Spleen (tissue), 7 donors: ENCODE measurements at regions not wholly inside any gene's neighbourhood (a gene's known extent, or its start where the extent isn't known, plus 50 kb on each side); places are given as distances from the start of the nearest gene placed in this dataset.
"Not testable (repeated sequence)": the region's sequence is repeated elsewhere in the genome, so short reads cannot be mapped to it uniquely, and the experiment has no call there.

Experiments
- POLR2A ChIP-seq, 3 donors: fragments of 450-650 bp; IDR thresholded peaks; one replicate each; pipeline ENCODE4 v1.5.1; 2017; ENCODE audit warnings: antibody characterized with exemption in 3 of 3, mild to moderate bottlenecking in 1 of 3
- POLR2AphosphoS5 ChIP-seq, 3 donors: sonication (generic); formaldehyde crosslinking; IDR thresholded peaks; one replicate each; pipeline ENCODE4 v1.5.1; 2017; ENCODE audit warnings: antibody characterized with exemption in 3 of 3
- TF ChIP-seq, protein P1 (sequence below), 11 experiments: fragments of 200-600 bp in 7 of 11; fragments of 450-650 bp in 4 of 11; sonication (generic) in 4 of 11; IDR thresholded peaks in 8 of 11; conservative IDR thresholded peaks in 3 of 11; 1 replicate in 7 of 11; 2 replicates in 4 of 11; pipeline versions ENCODE4 v1.4.0 to v1.8.0; 2016 to 2021; ENCODE audit warnings: antibody characterized with exemption in 11 of 11, inconsistent platforms in 4 of 11, mild to moderate bottlenecking in 1 of 11
- donor health status: DM: no; HTN: no; CAD: no; lungs with moderate emphysema.
- donor health status: DM: no; HTN: no; CAD: no.
- donor health status: DM: no; HTN: no; CAD: no.

DNA sequence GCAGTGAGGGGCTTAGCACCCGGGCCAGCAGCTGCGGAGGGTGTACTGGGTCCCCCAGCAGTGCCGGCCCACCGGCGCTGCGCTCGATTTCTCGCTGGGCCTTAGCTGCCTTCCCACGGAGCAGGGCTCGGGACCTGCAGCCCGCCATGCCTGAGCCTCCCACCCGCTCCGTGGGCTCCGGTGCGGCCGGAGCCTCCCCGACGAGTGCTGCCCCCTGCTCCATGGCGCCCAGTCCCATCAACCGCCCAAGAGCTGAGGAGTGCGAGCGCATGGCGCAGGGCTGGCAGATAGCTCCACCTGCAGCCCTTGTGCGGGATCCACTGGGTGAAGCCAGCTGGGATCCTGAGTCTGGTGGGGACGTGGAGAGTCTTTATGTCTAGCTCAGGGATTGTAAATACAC is 813.1 kb downstream of the CCSER2 start:
- TF ChIP-seq, protein P1, sequence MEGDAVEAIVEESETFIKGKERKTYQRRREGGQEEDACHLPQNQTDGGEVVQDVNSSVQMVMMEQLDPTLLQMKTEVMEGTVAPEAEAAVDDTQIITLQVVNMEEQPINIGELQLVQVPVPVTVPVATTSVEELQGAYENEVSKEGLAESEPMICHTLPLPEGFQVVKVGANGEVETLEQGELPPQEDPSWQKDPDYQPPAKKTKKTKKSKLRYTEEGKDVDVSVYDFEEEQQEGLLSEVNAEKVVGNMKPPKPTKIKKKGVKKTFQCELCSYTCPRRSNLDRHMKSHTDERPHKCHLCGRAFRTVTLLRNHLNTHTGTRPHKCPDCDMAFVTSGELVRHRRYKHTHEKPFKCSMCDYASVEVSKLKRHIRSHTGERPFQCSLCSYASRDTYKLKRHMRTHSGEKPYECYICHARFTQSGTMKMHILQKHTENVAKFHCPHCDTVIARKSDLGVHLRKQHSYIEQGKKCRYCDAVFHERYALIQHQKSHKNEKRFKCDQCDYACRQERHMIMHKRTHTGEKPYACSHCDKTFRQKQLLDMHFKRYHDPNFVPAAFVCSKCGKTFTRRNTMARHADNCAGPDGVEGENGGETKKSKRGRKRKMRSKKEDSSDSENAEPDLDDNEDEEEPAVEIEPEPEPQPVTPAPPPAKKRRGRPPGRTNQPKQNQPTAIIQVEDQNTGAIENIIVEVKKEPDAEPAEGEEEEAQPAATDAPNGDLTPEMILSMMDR (IDR thresholded peaks at IDR 0.05 in 8 of 11, conservative IDR thresholded peaks at IDR 0.05 in 3 of 11): not testable (repeated sequence)
- TF ChIP-seq POLR2AphosphoS5, POLR2A (IDR thresholded peaks at IDR 0.05): not testable (repeated sequence)
